ENCODE measurements at regions not wholly inside any gene's neighbourhood (a gene's known extent, or its start where the extent isn't known, plus 50 kb on each side); places are given as distances from the start of the nearest gene placed in this dataset.

- Histone ChIP-seq H3K9me3 (ENCODE audit: control insufficient read depth, low read length) (no peaks in the 10 kb centered on the region), H3K4me3 (ENCODE audit: low read length) (no peak overlapping the region), H3K27me3 (replicated peaks; ENCODE audit: control insufficient read depth, insufficient read depth, low read length) (no peaks in the 10 kb centered on the region)
Measured at GRCh38 chr18:38948436-38948835, 1382.8 kb upstream of the CELF4 start.

GRCh38 chr18:38944446-38945024 is 1378.9 kb upstream of the CELF4 start:
- Histone ChIP-seq H3K36me3 (ENCODE audit: control insufficient read depth, insufficient read depth, low read length, severe bottlenecking) (no peaks in the 10 kb centered on the region), H3K9ac (ENCODE audit: low read length) (no peak overlapping the region), H3K4me1 (ENCODE audit: control insufficient read depth, insufficient read depth, low read length) (no peaks in the 10 kb centered on the region), H3K4me3 (ENCODE audit: low read length) (no peak overlapping the region), H3K27me3 (replicated peaks; ENCODE audit: control insufficient read depth, insufficient read depth, low read length) (no peaks in the 10 kb centered on the region), H3K9me3 (ENCODE audit: control insufficient read depth, low read length) (no peaks in the 10 kb centered on the region)
- DNase-seq (ENCODE audit: low read depth) = no peak

More at GRCh38 chr18:38948436-38948835, 1382.8 kb upstream of the CELF4 start:
- H3K9ac ChIP-seq (ENCODE audit: low read length) = no peak overlapping the region
- DNase-seq (ENCODE audit: low read depth) = no peak
- H3K4me1 ChIP-seq (ENCODE audit: control insufficient read depth, insufficient read depth, low read length) = no peaks in the 10 kb centered on the region
- no peaks in the 10 kb centered on the region for H3K36me3 ChIP-seq (ENCODE audit: control insufficient read depth, insufficient read depth, low read length, severe bottlenecking)

GRCh38 chr18:38941711-38942561 is 1376.3 kb upstream of the CELF4 start:
- DNase-seq (ENCODE audit: low read depth) = no peak
- Histone ChIP-seq H3K4me3 (ENCODE audit: low read length) (no peak overlapping the region), H3K27me3 (replicated peaks; ENCODE audit: control insufficient read depth, insufficient read depth, low read length) (no peaks in the 10 kb centered on the region), H3K9me3 (ENCODE audit: control insufficient read depth, low read length) (no peaks in the 10 kb centered on the region), H3K36me3 (ENCODE audit: control insufficient read depth, insufficient read depth, low read length, severe bottlenecking) (no peaks in the 10 kb centered on the region), H3K9ac (ENCODE audit: low read length) (no peak overlapping the region), H3K4me1 (ENCODE audit: control insufficient read depth, insufficient read depth, low read length) (no peaks in the 10 kb centered on the region)

DNA sequence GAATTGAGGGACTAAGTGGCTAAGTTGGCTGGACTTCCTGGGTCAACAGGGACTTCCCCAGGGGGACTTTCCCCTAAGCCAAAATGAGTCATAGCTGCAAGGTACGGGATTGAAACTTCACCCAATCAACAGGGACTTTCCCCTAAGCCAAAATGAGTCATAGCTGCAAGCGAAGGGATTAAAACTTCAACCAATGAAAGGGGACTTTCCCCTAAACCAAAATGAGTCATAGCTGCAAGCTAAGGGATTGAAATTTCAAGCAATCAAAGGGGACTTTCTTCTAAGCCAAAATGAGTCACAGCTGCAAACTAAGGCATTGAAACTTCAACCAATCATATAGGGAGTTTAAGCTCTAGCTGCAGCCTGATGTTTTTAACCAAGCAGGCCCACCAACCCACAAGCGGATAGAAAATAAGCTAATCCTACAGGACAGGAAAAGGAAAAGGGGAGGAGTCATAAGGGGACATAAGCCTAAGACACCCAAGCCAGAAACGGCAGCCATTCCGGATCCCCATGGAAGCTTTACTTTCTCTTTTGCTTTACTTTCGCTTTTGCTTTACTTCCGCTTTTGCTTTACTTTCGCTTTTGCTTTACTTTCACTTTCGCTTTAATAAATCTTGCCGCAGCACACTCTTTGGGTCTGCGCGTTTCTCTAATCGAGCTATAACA is 1375.4 kb upstream of the CELF4 start:
- no peak overlapping the region for H3K9ac ChIP-seq (ENCODE audit: low read length)
- no peaks in the 10 kb centered on the region for H3K36me3 ChIP-seq (ENCODE audit: control insufficient read depth, insufficient read depth, low read length, severe bottlenecking)
- H3K27me3 ChIP-seq (replicated peaks; ENCODE audit: control insufficient read depth, insufficient read depth, low read length) = no peaks in the 10 kb centered on the region
- no peak for DNase-seq (ENCODE audit: low read depth)
- H3K4me3 ChIP-seq (ENCODE audit: low read length) = no peak overlapping the region
- no peaks in the 10 kb centered on the region for H3K9me3 ChIP-seq (ENCODE audit: control insufficient read depth, low read length)
- no peaks in the 10 kb centered on the region for H3K4me1 ChIP-seq (ENCODE audit: control insufficient read depth, insufficient read depth, low read length)

- Histone ChIP-seq H3K4me1 (ENCODE audit: control insufficient read depth, insufficient read depth, low read length) (no peaks in the 10 kb centered on the region), H3K9me3 (ENCODE audit: control insufficient read depth, low read length) (no peaks in the 10 kb centered on the region), H3K9ac (ENCODE audit: low read length) (no peak overlapping the region), H3K27me3 (replicated peaks; ENCODE audit: control insufficient read depth, insufficient read depth, low read length) (no peaks in the 10 kb centered on the region), H3K4me3 (ENCODE audit: low read length) (no peak overlapping the region), H3K36me3 (ENCODE audit: control insufficient read depth, insufficient read depth, low read length, severe bottlenecking) (no peaks in the 10 kb centered on the region)
- DNase-seq (ENCODE audit: low read depth) = no peak
Measured at GRCh38 chr18:38940475-38940862, 1374.9 kb upstream of the CELF4 start.

- Histone ChIP-seq H3K9ac (ENCODE audit: low read length) (no peak overlapping the region), H3K36me3 (ENCODE audit: control insufficient read depth, insufficient read depth, low read length, severe bottlenecking) (no peaks in the 10 kb centered on the region), H3K4me1 (ENCODE audit: control insufficient read depth, insufficient read depth, low read length) (no peaks in the 10 kb centered on the region), H3K9me3 (ENCODE audit: control insufficient read depth, low read length) (no peaks in the 10 kb centered on the region), H3K4me3 (ENCODE audit: low read length) (no peak overlapping the region), H3K27me3 (replicated peaks; ENCODE audit: control insufficient read depth, insufficient read depth, low read length) (no peaks in the 10 kb centered on the region)
- DNase-seq (ENCODE audit: low read depth) = no peak
Measured at GRCh38 chr18:38933910-38934510, 1368.4 kb upstream of the CELF4 start.

DNA sequence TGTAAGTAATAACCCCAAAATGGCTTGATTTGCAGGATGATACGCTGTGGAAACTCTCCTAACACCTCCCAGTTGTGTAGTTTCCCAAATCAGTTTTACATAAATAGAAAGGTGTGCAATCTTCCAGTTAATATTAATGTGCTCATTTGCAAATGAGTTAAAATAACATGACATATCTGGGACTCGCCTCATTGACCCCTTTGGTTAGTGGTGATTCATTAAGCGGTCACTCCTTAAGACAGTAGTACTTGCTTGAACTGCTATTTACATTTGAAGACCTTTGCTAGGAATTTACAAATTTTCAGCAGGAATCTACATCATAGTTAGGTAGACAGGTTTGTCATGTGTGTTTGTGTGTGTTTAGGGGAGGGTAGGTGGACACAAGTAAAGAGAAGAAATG is 1367.7 kb upstream of the CELF4 start:
- no peak overlapping the region for H3K9ac ChIP-seq (ENCODE audit: low read length)
- no peaks in the 10 kb centered on the region for H3K9me3 ChIP-seq (ENCODE audit: control insufficient read depth, low read length)
- H3K4me1 ChIP-seq (ENCODE audit: control insufficient read depth, insufficient read depth, low read length) = no peaks in the 10 kb centered on the region
- no peak overlapping the region for H3K4me3 ChIP-seq (ENCODE audit: low read length)
- DNase-seq (ENCODE audit: low read depth) = no peak
- H3K36me3 ChIP-seq (ENCODE audit: control insufficient read depth, insufficient read depth, low read length, severe bottlenecking) = no peaks in the 10 kb centered on the region
- H3K27me3 ChIP-seq (replicated peaks; ENCODE audit: control insufficient read depth, insufficient read depth, low read length) = no peaks in the 10 kb centered on the region

DNA sequence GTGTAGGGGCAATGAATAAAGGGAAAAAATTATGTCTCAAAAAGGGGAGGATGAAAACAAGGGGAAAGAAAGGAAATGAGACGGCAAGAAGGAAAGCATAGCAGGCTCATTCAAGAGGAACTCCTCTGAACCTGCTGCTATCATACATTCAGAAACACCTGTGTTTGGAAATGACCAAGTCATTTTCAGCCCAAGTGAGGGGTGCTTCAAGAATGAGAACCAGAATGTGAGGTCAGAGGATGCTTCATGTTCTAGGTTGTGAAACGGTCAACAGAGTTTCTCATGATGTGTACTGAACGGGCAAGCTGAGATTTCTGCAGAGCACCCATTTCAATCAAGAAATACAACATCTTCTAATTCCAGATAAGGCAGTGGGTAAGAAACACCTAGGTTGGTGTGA is 1367.2 kb upstream of the CELF4 start:
- H3K27me3 ChIP-seq (replicated peaks; ENCODE audit: control insufficient read depth, insufficient read depth, low read length) = no peaks in the 10 kb centered on the region
- no peaks in the 10 kb centered on the region for H3K4me1 ChIP-seq (ENCODE audit: control insufficient read depth, insufficient read depth, low read length)
- no peak overlapping the region for H3K9ac ChIP-seq (ENCODE audit: low read length)
- no peaks in the 10 kb centered on the region for H3K36me3 ChIP-seq (ENCODE audit: control insufficient read depth, insufficient read depth, low read length, severe bottlenecking)
- DNase-seq (ENCODE audit: low read depth) = no peak
- no peaks in the 10 kb centered on the region for H3K9me3 ChIP-seq (ENCODE audit: control insufficient read depth, low read length)
- no peak overlapping the region for H3K4me3 ChIP-seq (ENCODE audit: low read length)

DNA sequence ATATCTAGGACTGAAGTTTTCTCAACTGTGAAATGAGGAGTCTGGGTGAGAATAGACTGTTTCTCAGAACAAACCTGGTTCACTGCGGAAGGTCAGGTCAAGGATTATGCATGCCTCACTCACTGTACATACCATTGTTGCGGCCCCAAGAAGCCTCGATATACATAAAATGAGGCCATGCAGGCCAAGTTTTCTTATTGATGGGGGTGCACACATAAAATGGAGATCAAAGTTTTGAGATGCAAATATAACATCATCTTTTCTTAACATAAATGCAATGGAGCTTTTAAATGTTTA is 1366.1 kb upstream of the CELF4 start:
- no peak for DNase-seq (ENCODE audit: low read depth)
- no peak overlapping the region for H3K9ac ChIP-seq (ENCODE audit: low read length)
- no peaks in the 10 kb centered on the region for H3K27me3 ChIP-seq (replicated peaks; ENCODE audit: control insufficient read depth, insufficient read depth, low read length)
- H3K4me3 ChIP-seq (ENCODE audit: low read length) = no peak overlapping the region
- no peaks in the 10 kb centered on the region for H3K9me3 ChIP-seq (ENCODE audit: control insufficient read depth, low read length)
- H3K36me3 ChIP-seq (ENCODE audit: control insufficient read depth, insufficient read depth, low read length, severe bottlenecking) = no peaks in the 10 kb centered on the region
- H3K4me1 ChIP-seq (ENCODE audit: control insufficient read depth, insufficient read depth, low read length) = no peaks in the 10 kb centered on the region

DNA sequence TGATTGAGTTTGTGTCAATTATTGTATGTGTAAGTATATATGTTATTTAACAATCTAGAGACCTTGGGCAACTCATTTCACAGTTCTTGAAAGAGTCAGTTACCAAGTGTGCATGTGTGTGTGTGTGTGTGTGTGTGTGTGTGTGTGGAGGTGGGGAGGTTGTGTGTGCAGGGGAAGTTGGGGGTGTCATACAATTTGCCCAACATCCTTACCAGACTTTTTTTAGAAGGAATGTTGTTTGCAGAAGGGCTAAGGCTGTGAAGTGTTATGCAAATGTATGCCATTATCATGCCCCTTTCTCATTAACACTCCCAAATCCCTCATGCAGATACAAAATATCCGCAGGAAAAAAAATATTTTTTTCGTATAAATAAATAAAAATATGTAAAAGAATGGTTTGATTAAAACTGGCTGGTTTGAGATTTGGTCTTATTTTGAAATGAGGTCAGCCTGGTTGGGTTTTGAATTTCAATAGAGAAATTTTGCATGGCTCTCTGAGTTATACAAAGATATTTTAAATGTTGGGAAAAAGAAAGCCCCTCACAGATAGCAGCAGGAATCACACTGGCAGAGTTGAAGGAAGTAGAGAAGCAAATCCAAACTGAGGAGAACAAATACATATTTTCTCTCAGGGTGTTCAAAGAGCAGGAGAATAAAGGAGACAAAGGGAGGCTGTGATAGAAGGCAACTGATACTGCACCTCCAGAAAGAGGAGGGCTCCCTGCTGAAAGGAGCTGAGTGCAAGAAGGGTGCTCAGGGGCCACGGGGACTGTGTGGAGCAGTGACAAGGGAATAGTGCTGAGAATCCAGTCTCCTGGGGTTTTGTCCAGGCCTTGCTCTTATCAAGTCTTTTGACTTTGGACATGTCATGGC is 1365.5 kb upstream of the CELF4 start:
- no peaks in the 10 kb centered on the region for H3K9me3 ChIP-seq (ENCODE audit: control insufficient read depth, low read length)
- no peak overlapping the region for H3K9ac ChIP-seq (ENCODE audit: low read length)
- H3K4me1 ChIP-seq (ENCODE audit: control insufficient read depth, insufficient read depth, low read length) = no peaks in the 10 kb centered on the region
- H3K27me3 ChIP-seq (replicated peaks; ENCODE audit: control insufficient read depth, insufficient read depth, low read length) = no peaks in the 10 kb centered on the region
- no peak for DNase-seq (ENCODE audit: low read depth)
- H3K36me3 ChIP-seq (ENCODE audit: control insufficient read depth, insufficient read depth, low read length, severe bottlenecking) = no peaks in the 10 kb centered on the region
- no peak overlapping the region for H3K4me3 ChIP-seq (ENCODE audit: low read length)

DNA sequence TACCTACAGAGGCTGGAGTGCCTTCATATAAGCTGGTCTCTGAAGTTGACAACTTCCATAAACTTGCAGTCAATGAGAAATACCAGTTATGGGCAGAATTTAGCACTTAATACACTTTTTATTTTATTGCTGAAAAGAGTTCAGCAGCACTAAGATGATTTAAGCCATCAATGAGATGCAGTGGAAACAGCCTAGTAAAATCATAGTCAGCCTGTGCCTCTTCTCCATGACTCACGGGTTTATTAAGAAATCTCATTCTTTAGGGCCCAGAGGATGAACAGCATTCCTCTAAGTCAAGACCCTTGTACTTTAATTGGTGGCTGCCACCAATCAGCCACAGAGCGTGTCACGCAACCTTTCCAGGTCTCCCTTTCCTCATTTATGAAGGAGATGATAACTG is 1357.9 kb upstream of the CELF4 start:
- Histone ChIP-seq H3K27me3 (replicated peaks; ENCODE audit: control insufficient read depth, insufficient read depth, low read length) (no peaks in the 10 kb centered on the region), H3K9ac (ENCODE audit: low read length) (no peak overlapping the region), H3K36me3 (ENCODE audit: control insufficient read depth, insufficient read depth, low read length, severe bottlenecking) (no peaks in the 10 kb centered on the region), H3K4me3 (ENCODE audit: low read length) (no peak overlapping the region), H3K9me3 (ENCODE audit: control insufficient read depth, low read length) (no peaks in the 10 kb centered on the region), H3K4me1 (ENCODE audit: control insufficient read depth, insufficient read depth, low read length) (no peaks in the 10 kb centered on the region)
- no peak for DNase-seq (ENCODE audit: low read depth)
